H1 (cell line): ENCODE measurements at regions not wholly inside any gene's neighbourhood (a gene's known extent, or its start where the extent isn't known, plus 50 kb on each side); places are given as distances from the start of the nearest gene placed in this dataset.
"Not testable (repeated sequence)": the region's sequence is repeated elsewhere in the genome, so short reads cannot be mapped to it uniquely, and the experiment has no call there.

Experiments
- CTCF ChIA-PET: fragments of 300-600 bp; sonication (Branson Sonifier 250); formaldehyde crosslinking; loops from one replicate; lab custom pipeline; 2021; ENCODE audit not compliant: partially characterized antibody; lab: Charles Lee
- POLR2A ChIA-PET: fragments of 300-600 bp; sonication (Branson Sonifier 250); formaldehyde crosslinking; loops from one replicate; lab custom pipeline; 2021; ENCODE audit warnings: inconsistent platforms; ENCODE audit not compliant: partially characterized antibody; lab: Charles Lee
- DNase-seq, 2 experiments: peaks; one replicate each; pipeline versions ENCODE4 v3.0.0 to v3.0.0-alpha.2; 2010 to 2022; ENCODE audit warnings: low spot score in 2 of 2, low read depth in 1 of 2, mixed read lengths in 1 of 2
- FAIRE-seq: peaks from 2 replicates; lab custom pipeline; 2011; peaks lifted over from hg19 to GRCh38; lab: Jason Lieb, UNC
- H2AFZ ChIP-seq: 2 replicates; pipeline ENCODE4 v1.8.1; 2012; ENCODE audit warnings: low read length, inconsistent platforms
- H2AK5ac ChIP-seq: 2 replicates; pipeline ENCODE4 v1.6.1; 2013; ENCODE audit warnings: low read depth, low read length
- H2BK120ac ChIP-seq: replicated peaks from 2 replicates; pipeline ENCODE3; 2013; ENCODE audit warnings: low read depth, low read length, inconsistent platforms
- H2BK12ac ChIP-seq: 2 replicates; pipeline ENCODE4 v1.6.1; 2013; ENCODE audit warnings: low read depth, low read length
- H2BK15ac ChIP-seq: 2 replicates; pipeline ENCODE4 v1.6.1; 2013; ENCODE audit warnings: low read length
- H2BK20ac ChIP-seq: 2 replicates; pipeline ENCODE4 v1.6.1; 2013; ENCODE audit warnings: low read length
- H2BK5ac ChIP-seq: 2 replicates; pipeline ENCODE4 v1.6.1; 2013; ENCODE audit warnings: low read depth, low read length
- H3K14ac ChIP-seq: 2 replicates; pipeline ENCODE4 v1.6.1; 2013; ENCODE audit warnings: inconsistent platforms; ENCODE audit not compliant: insufficient read length
- H3K18ac ChIP-seq: 2 replicates; pipeline ENCODE4 v1.6.1; 2013; ENCODE audit warnings: low read length; ENCODE audit errors: extremely low read depth
- H3K23ac ChIP-seq: 2 replicates; pipeline ENCODE4 v1.6.1; 2013; ENCODE audit warnings: inconsistent platforms; ENCODE audit not compliant: insufficient read length
- H3K23me2 ChIP-seq: 2 replicates; pipeline ENCODE4 v1.6.1; 2013; ENCODE audit warnings: low read depth, low read length
- H3K27ac ChIP-seq: 2 replicates; pipeline ENCODE4 v1.6.1; 2011; ENCODE audit warnings: low read depth, low read length, inconsistent platforms
- H3K27me3 ChIP-seq, 4 experiments: replicated peaks in 1 of 4; 1 replicate in 1 of 4; 2 replicates in 3 of 4; pipeline versions ENCODE4 v1.6.1 to v1.8.1; 2011 to 2013; ENCODE audit warnings: low read length in 3 of 4, mild to moderate bottlenecking in 3 of 4, inconsistent platforms in 2 of 4, mixed read lengths in 2 of 4, moderate library complexity in 1 of 4; ENCODE audit not compliant: control insufficient read depth in 3 of 4, insufficient read depth in 3 of 4; ENCODE audit errors: extremely low read depth in 1 of 4
- H3K36me3 ChIP-seq, 4 experiments: 2 replicates each; pipeline versions ENCODE4 v1.6.1 to v1.8.1; 2011 to 2013; ENCODE audit warnings: mild to moderate bottlenecking in 4 of 4, low read length in 3 of 4, moderate library complexity in 2 of 4, control low read depth in 1 of 4, inconsistent platforms in 1 of 4; ENCODE audit not compliant: insufficient read depth in 4 of 4, control insufficient read depth in 2 of 4
- H3K4ac ChIP-seq: replicated peaks from 2 replicates; pipeline ENCODE3; 2013; ENCODE audit warnings: low read length, low read depth, mixed read lengths, inconsistent platforms; ENCODE audit not compliant: insufficient read length
- H3K4me1 ChIP-seq, 4 experiments: replicated peaks in 1 of 4; 1 replicate in 1 of 4; 2 replicates in 3 of 4; pipeline versions ENCODE4 v1.6.1 to v1.8.1; 2011 to 2013; ENCODE audit warnings: low read length in 3 of 4, inconsistent platforms in 2 of 4, mixed read lengths in 1 of 4; ENCODE audit not compliant: insufficient read depth in 4 of 4, control insufficient read depth in 3 of 4
- H3K4me2 ChIP-seq, 2 experiments: 2 replicates each; pipeline versions ENCODE4 v1.6.1 to v1.8.1; 2011 to 2013; ENCODE audit warnings: low read depth in 2 of 2, low read length in 2 of 2, control low read depth in 1 of 2, inconsistent platforms in 1 of 2, mild to moderate bottlenecking in 1 of 2; ENCODE audit not compliant: insufficient read depth in 1 of 2
- H3K4me3 ChIP-seq, 4 experiments: fragments of 200-600, 300-600 bp in 1 of 4; sonication (generic), shearing (Covaris generic), sonication (Bioruptor Twin) in 1 of 4; 2 replicates each; pipeline versions ENCODE4 v1.5.1 to v1.8.1; 2011 to 2016; ENCODE audit warnings: low read length in 4 of 4, low read depth in 3 of 4, control low read depth in 2 of 4, inconsistent platforms in 2 of 4, mild to moderate bottlenecking in 2 of 4, mixed read lengths in 1 of 4, moderate library complexity in 1 of 4; ENCODE audit not compliant: insufficient read depth in 2 of 4; ENCODE audit errors: extremely low read depth in 1 of 4
- H3K56ac ChIP-seq: replicated peaks from 2 replicates; pipeline ENCODE3; 2013; ENCODE audit warnings: low read depth, mild to moderate bottlenecking, mixed read lengths, low read length, inconsistent platforms; ENCODE audit not compliant: insufficient read length
- H3K79me1 ChIP-seq: 2 replicates; pipeline ENCODE4 v1.6.1; 2013; ENCODE audit warnings: low read depth, low read length, control low read depth
- H3K79me2 ChIP-seq, 2 experiments: 2 replicates each; pipeline versions ENCODE4 v1.6.1 to v1.8.1; 2012 to 2013; ENCODE audit warnings: low read length in 2 of 2, mild to moderate bottlenecking in 2 of 2, inconsistent platforms in 1 of 2; ENCODE audit not compliant: insufficient read depth in 2 of 2, control insufficient read depth in 1 of 2
- H3K9ac ChIP-seq, 4 experiments: replicated peaks in 1 of 4; 1 replicate in 1 of 4; 2 replicates in 3 of 4; pipeline versions ENCODE4 v1.6.1 to v1.8.1; 2011 to 2013; ENCODE audit warnings: low read depth in 3 of 4, low read length in 3 of 4, control low read depth in 2 of 4, mild to moderate bottlenecking in 2 of 4, moderate library complexity in 2 of 4, inconsistent platforms in 1 of 4; ENCODE audit errors: extremely low read depth in 1 of 4
- H3K9me3 ChIP-seq, 2 experiments: 2 replicates each; pipeline versions ENCODE4 v1.6.1 to v1.8.1; 2012 to 2013; ENCODE audit warnings: mild to moderate bottlenecking in 2 of 2, moderate library complexity in 2 of 2, control low read depth in 1 of 2, inconsistent platforms in 1 of 2, low read depth in 1 of 2, low read length in 1 of 2, mixed read lengths in 1 of 2; ENCODE audit not compliant: insufficient read depth in 2 of 2
- H4K20me1 ChIP-seq, 2 experiments: replicated peaks in 1 of 2; 2 replicates each; pipeline versions ENCODE3 to v1.8.1; 2011 to 2013; ENCODE audit warnings: inconsistent platforms in 2 of 2, low read length in 2 of 2, mild to moderate bottlenecking in 1 of 2; ENCODE audit not compliant: insufficient read depth in 2 of 2, control insufficient read depth in 1 of 2
- H4K5ac ChIP-seq: 2 replicates; pipeline ENCODE4 v1.6.1; 2013; ENCODE audit warnings: low read length, low read depth, mixed read lengths, inconsistent platforms; ENCODE audit not compliant: insufficient read length
- H4K8ac ChIP-seq: 2 replicates; pipeline ENCODE4 v1.8.0; 2013; ENCODE audit warnings: mild to moderate bottlenecking, moderate library complexity, low read length, inconsistent platforms; ENCODE audit not compliant: insufficient read depth; ENCODE audit errors: extremely low read depth
- H4K91ac ChIP-seq: replicated peaks from 2 replicates; pipeline ENCODE3; 2013; ENCODE audit warnings: low read length, mixed read lengths, inconsistent platforms; ENCODE audit not compliant: insufficient read length
- WGBS, 2 experiments: shearing (Covaris generic) in 1 of 2; methylation state at CpG; one replicate each; pipeline versions ENCODE4 v1.1.6 to v1.1.7; 2013 to 2015; ENCODE audit warnings: low lambda C conversion rate in 2 of 2, mixed read lengths in 2 of 2, inconsistent platforms in 1 of 2, low coverage in 1 of 2, missing lambda C conversion rate in 1 of 2; ENCODE audit not compliant: insufficient replicate concordance in 2 of 2, insufficient coverage in 1 of 2, insufficient read length in 1 of 2; ENCODE audit errors: extremely low coverage in 1 of 2, missing lambda C conversion rate in 1 of 2; 5-methylcytosine and 5-hydroxymethylcytosine counted together

GRCh38 chr5:69907941-69908340 lies 117.1 kb upstream of the SERF1B start:
- H3K79me1 ChIP-seq, POLR2A ChIA-PET, H3K9me3 ChIP-seq, H3K23ac ChIP-seq, H3K18ac ChIP-seq, H2BK120ac ChIP-seq, H3K56ac ChIP-seq, H4K5ac ChIP-seq, H4K8ac ChIP-seq, H4K91ac ChIP-seq, H3K14ac ChIP-seq, CTCF ChIA-PET, H3K27me3 ChIP-seq, FAIRE-seq, H2AK5ac ChIP-seq, H3K9ac ChIP-seq, H3K36me3 ChIP-seq, H3K23me2 ChIP-seq, H2BK5ac ChIP-seq, H3K4me2 ChIP-seq, H3K4ac ChIP-seq, H3K4me3 ChIP-seq, H2BK15ac ChIP-seq, H3K79me2 ChIP-seq, H3K4me1 ChIP-seq, H2BK20ac ChIP-seq, H2BK12ac ChIP-seq, H2AFZ ChIP-seq, H4K20me1 ChIP-seq, H3K27ac ChIP-seq: not testable (repeated sequence)
- WGBS, 2 experiments, result 97% methylated on average over 6 of the region's 9 CpGs; no CpG with 5 or more reads in 1 of the 2 experiments
- DNase-seq, result peak in 1 of 2 experiments; percentile 22

- H3K56ac ChIP-seq, H3K27ac ChIP-seq, H2AK5ac ChIP-seq, H2BK120ac ChIP-seq, H3K36me3 ChIP-seq, H3K4ac ChIP-seq, H3K4me3 ChIP-seq, H3K79me2 ChIP-seq, H3K9ac ChIP-seq, H3K4me1 ChIP-seq, FAIRE-seq, H3K18ac ChIP-seq, H3K79me1 ChIP-seq, H3K23me2 ChIP-seq, H4K20me1 ChIP-seq, H4K91ac ChIP-seq, POLR2A ChIA-PET, H2BK15ac ChIP-seq, H2BK20ac ChIP-seq, H2AFZ ChIP-seq, H3K14ac ChIP-seq, H3K27me3 ChIP-seq, H2BK12ac ChIP-seq, H3K4me2 ChIP-seq, CTCF ChIA-PET, H3K9me3 ChIP-seq, H2BK5ac ChIP-seq, H4K8ac ChIP-seq, H4K5ac ChIP-seq, H3K23ac ChIP-seq: not testable (repeated sequence)
- peak in 1 of 2 experiments; percentile 19 for DNase-seq
- 91% methylated on average over 5 of the region's 10 CpGs; no CpG with 5 or more reads in 1 of the 2 experiments for WGBS, 2 experiments
These were observed 111.3 kb upstream of the SERF1B start for GRCh38 chr5:69913771-69914170.
